CD14-positive monocyte (primary cell): ENCODE measurements at regions not wholly inside any gene's neighbourhood (a gene's known extent, or its start where the extent isn't known, plus 50 kb on each side); places are given as distances from the start of the nearest gene placed in this dataset.

ENCODE experiments used
- DNase-seq, 3 donors: peaks; one replicate each; pipeline ENCODE4 v3.0.0-alpha.2; 2011 to 2022
- H2AFZ ChIP-seq: 2 replicates; pipeline ENCODE4 v1.6.0; 2012; ENCODE audit warnings: mild to moderate bottlenecking, low read depth, low read length, inconsistent platforms; ENCODE audit not compliant: insufficient read depth, poor library complexity, severe bottlenecking
- H3K27ac ChIP-seq, 2 donors: 1 replicate in 1 of 2; 2 replicates in 1 of 2; pipeline ENCODE4 v1.5.1; 2012 to 2013; ENCODE audit warnings: low read length in 2 of 2, control low read depth in 1 of 2, inconsistent platforms in 1 of 2, low read depth in 1 of 2, mild to moderate bottlenecking in 1 of 2
- H3K27me3 ChIP-seq, 2 donors: one replicate each; pipeline versions ENCODE4 v1.6.0 to v1.6.1; 2011 to 2013; ENCODE audit warnings: low read length in 2 of 2; ENCODE audit not compliant: control insufficient read depth in 2 of 2, insufficient read depth in 2 of 2
- H3K36me3 ChIP-seq, 2 donors: replicated peaks in 1 of 2; 1 replicate in 1 of 2; 2 replicates in 1 of 2; pipeline versions ENCODE4 v1.5.1 to v1.6.1; 2012 to 2013; ENCODE audit warnings: low read length in 2 of 2, control low read depth in 1 of 2, inconsistent platforms in 1 of 2, mild to moderate bottlenecking in 1 of 2; ENCODE audit not compliant: insufficient read depth in 2 of 2, control insufficient read depth in 1 of 2
- H3K4me1 ChIP-seq, 2 donors: 1 replicate in 1 of 2; 2 replicates in 1 of 2; pipeline versions ENCODE4 v1.5.1 to v1.6.1; 2012 to 2013; ENCODE audit warnings: low read length in 2 of 2, control low read depth in 1 of 2, inconsistent platforms in 1 of 2, mild to moderate bottlenecking in 1 of 2, moderate library complexity in 1 of 2; ENCODE audit not compliant: insufficient read depth in 2 of 2, control insufficient read depth in 1 of 2
- H3K4me2 ChIP-seq: replicated peaks from 2 replicates; pipeline ENCODE3; 2012; ENCODE audit warnings: low read length, moderate library complexity, mild to moderate bottlenecking; ENCODE audit not compliant: poor library complexity, severe bottlenecking; ENCODE audit errors: extremely low read depth
- H3K4me3 ChIP-seq, 3 experiments: fragments of 200-600 bp in 1 of 3; sonication (generic) in 1 of 3; replicated peaks in 1 of 3; 1 replicate in 2 of 3; 2 replicates in 1 of 3; pipeline ENCODE4 v1.5.1; 2011 to 2013; ENCODE audit warnings: low read length in 3 of 3, mild to moderate bottlenecking in 3 of 3, control low read depth in 2 of 3, low read depth in 2 of 3, inconsistent platforms in 1 of 3, moderate library complexity in 1 of 3
- H3K79me2 ChIP-seq: 2 replicates; pipeline ENCODE4 v1.6.0; 2012; ENCODE audit warnings: mild to moderate bottlenecking, control low read depth, inconsistent platforms, low read length, moderate library complexity; ENCODE audit not compliant: insufficient read depth
- H3K9ac ChIP-seq: 2 replicates; pipeline ENCODE4 v1.6.0; 2017; ENCODE audit warnings: low read length, mild to moderate bottlenecking; ENCODE audit not compliant: insufficient read depth, poor library complexity, severe bottlenecking
- H3K9me3 ChIP-seq, 2 donors: replicated peaks in 1 of 2; 1 replicate in 1 of 2; 2 replicates in 1 of 2; pipeline versions ENCODE4 v1.5.1 to v1.6.1; 2012 to 2013; ENCODE audit warnings: low read length in 2 of 2, control low read depth in 1 of 2; ENCODE audit not compliant: control insufficient read depth in 1 of 2, insufficient read depth in 1 of 2
- H4K20me1 ChIP-seq: 2 replicates; pipeline ENCODE4 v1.6.0; 2012; ENCODE audit warnings: mild to moderate bottlenecking, low read length, control low read depth, moderate library complexity; ENCODE audit not compliant: insufficient read depth
- H3K27ac Mint-ChIP-seq, 7 donors: one replicate each; pipeline ENCODE4 v1.8.0; 2020; ENCODE audit warnings: mild to moderate bottlenecking in 7 of 7, mixed read lengths in 7 of 7, moderate library complexity in 6 of 7, inconsistent platforms in 2 of 7
- H3K27me3 Mint-ChIP-seq, 3 donors: one replicate each; pipeline ENCODE4 v1.8.0; 2021 to 2022; ENCODE audit warnings: low read depth in 3 of 3, mild to moderate bottlenecking in 3 of 3, mixed read lengths in 3 of 3, moderate library complexity in 3 of 3, inconsistent platforms in 1 of 3
- H3K36me3 Mint-ChIP-seq, 2 donors: one replicate each; pipeline ENCODE4 v1.8.0; 2020; ENCODE audit warnings: mixed read lengths in 2 of 2, inconsistent platforms in 1 of 2, mild to moderate bottlenecking in 1 of 2
- H3K4me1 Mint-ChIP-seq: one replicate; pipeline ENCODE4 v1.8.0; 2020; ENCODE audit warnings: mild to moderate bottlenecking, mixed read lengths
- H3K4me3 Mint-ChIP-seq, 2 donors: one replicate each; pipeline ENCODE4 v1.8.0; 2020; ENCODE audit warnings: mild to moderate bottlenecking in 2 of 2, mixed read lengths in 2 of 2, moderate library complexity in 1 of 2
- H3K9me3 Mint-ChIP-seq, 7 donors: one replicate each; pipeline ENCODE4 v1.8.0; 2020 to 2022; ENCODE audit warnings: mixed read lengths in 7 of 7, mild to moderate bottlenecking in 6 of 7, moderate library complexity in 6 of 7, inconsistent platforms in 2 of 7
- WGBS: methylation state at CpG from one replicate; pipeline ENCODE4 v1.1.5; 2013; ENCODE audit warnings: missing lambda C conversion rate; ENCODE audit not compliant: insufficient coverage; 5-methylcytosine and 5-hydroxymethylcytosine counted together
- intact Hi-C, 2 donors: fragments of 100-400 bp; cut with micrococcal nuclease; formaldehyde crosslinking; loops; one replicate each; pipeline versions ENCODE4 v1.15.0 to v1.15.1; 2023
- TF ChIP-seq, protein P1 (sequence below): fragments of 200-600 bp; IDR thresholded peaks from one replicate; pipeline ENCODE4 v1.8.0; 2022; ENCODE audit warnings: antibody characterized with exemption, mild to moderate bottlenecking

DNA sequence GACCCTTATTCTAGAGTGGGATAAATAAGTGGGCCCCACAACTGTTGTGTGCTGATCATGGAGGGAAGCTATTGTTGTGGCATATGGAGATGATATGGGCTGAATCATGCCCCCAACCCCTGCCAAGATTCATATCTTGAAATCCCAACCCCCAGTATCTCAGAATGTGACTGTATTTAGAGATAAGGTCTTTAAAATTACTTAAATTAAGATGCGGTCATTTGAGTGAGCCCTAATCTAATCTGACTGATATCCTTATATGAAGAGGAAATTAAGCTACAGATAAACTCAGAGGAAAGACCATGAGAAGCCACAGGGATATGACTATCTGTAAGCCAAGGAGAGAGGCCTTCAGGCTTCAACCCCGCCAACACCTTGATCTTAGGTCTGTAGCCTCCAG lies 188.3 kb upstream of the RND3 start:
- Histone ChIP-seq H4K20me1 (no peaks in the 10 kb centered on the region), H3K36me3 (no peaks in the 10 kb centered on the region), H3K9ac (no peak overlapping the region), H2AFZ (no peak overlapping the region), H3K4me1 (no peaks in the 10 kb centered on the region), H3K9me3 (no peaks in the 10 kb centered on the region), H3K27me3 (no peaks in the 10 kb centered on the region), H3K79me2 (no peaks in the 10 kb centered on the region), H3K27ac (no peak overlapping the region), H3K4me2 (no peak overlapping the region), H3K4me3 (no peak overlapping the region)
- Mint-ChIP-seq H3K27ac (no peak overlapping the region), H3K4me1 (no peaks in the 10 kb centered on the region), H3K4me3 (no peak overlapping the region), H3K27me3 (peaks cover 0 to 3% (median 0%) of the 10 kb centered on the region in 3 donors), H3K9me3 (peaks cover 0 to 8% (median 2%) of the 10 kb centered on the region in 7 donors), H3K36me3 (no peaks in the 10 kb centered on the region)
- 80% methylated on average over 1 of the region's 2 CpGs for WGBS
- intact Hi-C loops: no loop called here
- DNase-seq: no peak
- TF ChIP-seq, protein P1, sequence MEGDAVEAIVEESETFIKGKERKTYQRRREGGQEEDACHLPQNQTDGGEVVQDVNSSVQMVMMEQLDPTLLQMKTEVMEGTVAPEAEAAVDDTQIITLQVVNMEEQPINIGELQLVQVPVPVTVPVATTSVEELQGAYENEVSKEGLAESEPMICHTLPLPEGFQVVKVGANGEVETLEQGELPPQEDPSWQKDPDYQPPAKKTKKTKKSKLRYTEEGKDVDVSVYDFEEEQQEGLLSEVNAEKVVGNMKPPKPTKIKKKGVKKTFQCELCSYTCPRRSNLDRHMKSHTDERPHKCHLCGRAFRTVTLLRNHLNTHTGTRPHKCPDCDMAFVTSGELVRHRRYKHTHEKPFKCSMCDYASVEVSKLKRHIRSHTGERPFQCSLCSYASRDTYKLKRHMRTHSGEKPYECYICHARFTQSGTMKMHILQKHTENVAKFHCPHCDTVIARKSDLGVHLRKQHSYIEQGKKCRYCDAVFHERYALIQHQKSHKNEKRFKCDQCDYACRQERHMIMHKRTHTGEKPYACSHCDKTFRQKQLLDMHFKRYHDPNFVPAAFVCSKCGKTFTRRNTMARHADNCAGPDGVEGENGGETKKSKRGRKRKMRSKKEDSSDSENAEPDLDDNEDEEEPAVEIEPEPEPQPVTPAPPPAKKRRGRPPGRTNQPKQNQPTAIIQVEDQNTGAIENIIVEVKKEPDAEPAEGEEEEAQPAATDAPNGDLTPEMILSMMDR: no peak

DNA sequence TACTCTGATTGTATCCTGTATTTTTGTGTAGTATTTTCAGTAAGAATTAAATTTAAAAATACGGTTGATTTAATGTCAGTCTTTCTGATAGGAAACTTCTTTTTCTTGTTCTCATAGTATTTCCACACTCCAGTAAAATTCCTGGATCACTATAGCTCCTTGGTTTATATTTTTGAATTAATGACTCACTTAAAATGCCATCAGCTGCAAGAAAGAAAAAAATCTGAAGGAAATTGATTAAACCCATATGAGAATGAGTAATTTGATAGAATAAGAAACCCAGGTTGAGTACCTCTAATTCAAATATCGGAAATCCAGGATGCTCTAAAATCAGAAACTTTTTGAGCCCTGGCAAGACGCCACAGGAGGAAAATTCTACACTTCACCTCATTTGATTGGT lies 186.8 kb upstream of the RND3 start:
- H3K4me1 ChIP-seq: no peaks in the 10 kb centered on the region
- H3K27me3 ChIP-seq: no peaks in the 10 kb centered on the region
- no peak overlapping the region for H3K4me3 ChIP-seq
- WGBS: no CpG with 5 or more reads among the region's 3 CpGs
- Mint-ChIP-seq H3K36me3 (no peaks in the 10 kb centered on the region), H3K4me1 (no peaks in the 10 kb centered on the region), H3K27ac (no peak overlapping the region), H3K9me3 (peaks cover 0 to 4% (median 2%) of the 10 kb centered on the region in 7 donors), H3K4me3 (no peak overlapping the region), H3K27me3 (peaks cover 0 to 2% (median 0%) of the 10 kb centered on the region in 3 donors)
- TF ChIP-seq, protein P1: no peak
- no peak for DNase-seq
- intact Hi-C loops: no loop called here
- no peak overlapping the region for H2AFZ ChIP-seq
- H3K4me2 ChIP-seq: no peak overlapping the region
- H3K9me3 ChIP-seq: no peaks in the 10 kb centered on the region
- H3K79me2 ChIP-seq: no peaks in the 10 kb centered on the region
- no peaks in the 10 kb centered on the region for H4K20me1 ChIP-seq
- H3K36me3 ChIP-seq: no peaks in the 10 kb centered on the region
- no peak overlapping the region for H3K9ac ChIP-seq
- no peak overlapping the region for H3K27ac ChIP-seq
